NCI-H69 (cell line): ENCODE measurements at regions not wholly inside any gene's neighbourhood (a gene's known extent, or its start where the extent isn't known, plus 50 kb on each side); places are given as distances from the start of the nearest gene placed in this dataset.

Source experiments
- DNase-seq: peaks from one replicate; lab custom pipeline; 2025; lab: John Stamatoyannopoulos, UW

DNA sequence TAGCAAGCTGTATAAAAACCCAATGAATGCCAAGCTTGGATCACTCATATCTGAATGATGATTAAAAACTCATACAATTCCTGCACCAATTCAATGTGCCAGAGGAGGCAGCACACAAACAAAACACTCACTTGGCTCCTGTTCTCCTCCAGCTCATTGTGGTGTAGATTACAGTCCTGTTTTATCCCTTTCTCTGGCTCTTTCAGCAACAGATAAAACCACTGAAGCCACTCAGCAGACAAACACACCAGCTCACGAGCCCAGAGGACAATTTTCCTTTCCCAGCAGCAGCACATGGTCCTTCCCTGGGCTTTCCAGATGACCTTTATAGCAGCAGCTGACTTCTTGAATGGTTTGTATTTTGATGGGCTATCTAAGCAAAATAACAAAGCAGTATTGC, 107.3 kb upstream of the STARD3NL start:
- DNase-seq: peak; percentile 17

- no peak for DNase-seq
Measured at GRCh38 chr7:38086857-38087256, 91.2 kb upstream of the STARD3NL start.

DNA sequence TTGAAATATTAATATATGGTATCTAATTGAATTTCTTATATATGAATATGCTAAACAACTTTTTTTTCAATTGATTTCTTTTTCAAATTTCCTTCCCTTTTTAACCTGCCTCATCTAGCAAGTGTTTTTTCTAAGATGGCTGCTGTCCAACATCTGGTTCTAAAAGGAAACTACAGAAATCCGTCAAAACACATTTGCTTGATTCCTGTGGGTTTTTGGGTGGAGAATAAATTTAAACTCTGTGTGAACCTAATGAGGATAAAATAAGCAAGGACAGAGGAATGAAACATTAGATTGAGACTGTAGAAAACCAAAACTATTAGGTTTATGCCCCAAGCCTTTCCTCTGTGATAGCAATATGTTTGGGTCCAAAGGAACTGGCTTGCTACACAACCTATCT, 75.5 kb upstream of the STARD3NL start:
- DNase-seq: no peak

DNA sequence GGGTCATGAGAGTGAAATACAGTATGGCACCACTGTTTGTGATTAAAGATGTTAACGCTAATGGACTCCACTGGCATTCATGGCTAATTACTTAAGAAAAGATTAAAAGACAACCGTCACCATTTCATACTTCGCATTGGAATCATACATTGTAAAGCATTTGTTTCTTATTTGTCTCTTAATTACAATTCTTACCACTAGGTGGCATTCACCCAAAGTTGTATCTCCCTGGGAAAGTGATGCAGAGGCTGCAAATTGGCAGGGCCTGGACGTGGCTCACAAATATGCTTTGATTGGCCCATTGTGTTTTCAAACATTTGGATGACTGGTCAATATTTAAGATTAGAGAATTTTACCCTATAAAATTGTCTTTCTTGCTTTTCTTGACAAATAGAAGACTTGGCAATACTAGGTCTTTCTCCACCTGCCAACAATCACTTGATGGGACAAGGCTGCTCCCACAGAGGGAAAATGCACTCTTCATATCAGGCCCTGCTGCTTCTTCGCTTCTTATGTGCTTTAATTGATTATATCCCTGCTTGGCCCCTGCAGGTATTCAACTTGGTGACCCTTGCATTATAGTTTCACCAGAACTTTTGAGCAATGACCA, 72.1 kb upstream of the STARD3NL start:
- peak; percentile 66 for DNase-seq

GRCh38 chr7:38107486-38107893, 70.6 kb upstream of the STARD3NL start:
- peak; percentile 68 for DNase-seq

DNA sequence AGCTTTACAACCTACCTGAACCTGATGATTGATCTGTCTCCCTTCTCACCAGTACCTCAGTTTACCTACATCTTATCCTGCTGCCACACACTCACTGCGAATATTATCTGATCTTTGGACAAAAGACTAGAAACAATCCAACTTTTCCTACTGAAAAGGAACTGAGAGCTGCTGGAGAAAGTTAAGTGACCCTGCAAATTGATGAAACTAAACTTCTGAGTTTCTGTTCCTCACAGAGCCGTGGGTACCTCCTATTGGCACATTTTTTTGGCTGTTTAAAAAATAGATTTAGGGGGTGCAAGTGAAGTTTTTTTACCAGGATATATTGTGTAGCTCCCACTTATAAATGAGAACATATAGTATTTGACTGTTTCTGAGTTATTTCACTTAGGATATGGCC, 66.0 kb upstream of the STARD3NL start:
- DNase-seq: no peak

DNA sequence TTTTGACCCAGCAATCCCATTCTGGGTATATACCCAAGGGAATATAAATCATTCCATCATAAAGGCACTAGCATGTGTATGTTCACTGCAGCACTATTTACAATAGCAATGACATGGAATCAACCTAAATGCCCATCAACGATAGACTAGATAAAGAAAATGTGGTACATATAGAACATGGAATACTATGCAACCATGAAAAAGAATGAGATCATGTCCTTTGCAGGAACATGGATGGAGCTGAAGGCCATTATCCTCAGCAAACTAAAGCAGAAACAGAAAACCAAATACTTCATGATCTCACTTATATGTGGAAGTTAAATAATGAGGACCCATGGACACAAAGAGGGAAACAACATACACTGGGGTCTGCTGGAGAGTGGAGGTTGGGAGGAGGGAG, 58.0 kb upstream of the STARD3NL start:
- no peak for DNase-seq

- DNase-seq: no peak
Measured at GRCh38 chr7:38122501-38122900, 55.5 kb upstream of the STARD3NL start.

GRCh38 chr7:38123494-38123893, 54.6 kb upstream of the STARD3NL start:
- DNase-seq: no peak

DNA sequence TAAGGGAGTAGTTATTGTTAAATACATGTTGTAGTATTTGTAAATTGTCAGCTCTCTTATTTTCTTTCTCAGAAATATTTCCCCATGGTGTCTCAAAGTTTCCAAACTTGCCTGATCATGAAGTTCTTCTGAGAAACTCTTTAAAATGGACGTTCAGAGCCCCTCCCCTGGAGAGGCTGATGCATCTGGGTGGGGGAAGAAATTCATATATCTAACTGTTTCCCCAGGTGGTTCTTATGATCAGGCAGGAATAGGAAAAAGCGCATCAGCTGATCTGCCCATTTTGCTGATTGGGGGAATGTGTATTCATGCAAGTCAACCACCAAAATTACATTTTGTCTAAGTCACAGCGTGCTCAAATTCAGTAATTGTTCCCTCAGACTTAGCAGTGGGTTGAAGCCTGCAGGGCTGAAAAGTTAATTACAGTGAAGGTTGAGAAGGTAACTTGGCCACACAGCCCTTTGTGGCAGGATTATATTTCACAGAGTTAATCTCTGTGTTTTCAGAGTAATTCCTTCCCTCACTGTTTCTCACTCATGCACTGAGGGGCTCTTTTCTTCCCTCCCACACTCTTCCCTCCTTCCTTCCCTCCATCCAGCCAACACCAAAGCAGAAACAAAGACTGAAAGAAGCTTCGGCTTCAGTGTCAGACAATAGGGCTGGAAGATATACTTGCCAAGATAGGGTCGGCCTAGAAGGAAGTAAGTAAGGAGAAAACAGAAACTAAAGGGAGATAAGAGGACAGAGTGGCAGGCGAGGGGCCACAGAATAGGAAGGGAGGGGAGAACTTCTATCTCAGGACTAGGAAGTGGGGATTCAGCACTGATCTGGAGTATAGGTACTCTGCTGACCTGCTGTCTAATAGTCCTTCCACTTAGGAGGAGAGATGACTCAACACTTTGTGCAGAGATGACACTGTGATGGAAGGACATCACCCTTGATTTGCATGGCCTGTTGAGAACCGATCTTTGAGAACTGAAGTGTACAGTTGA, 50.5 kb upstream of the STARD3NL start:
- DNase-seq: peak; percentile 20
